GM19351 (cell line): ENCODE measurements at regions not wholly inside any gene's neighbourhood (a gene's known extent, or its start where the extent isn't known, plus 50 kb on each side); places are given as distances from the start of the nearest gene placed in this dataset.
"Not testable (repeated sequence)": the region's sequence is repeated elsewhere in the genome, so short reads cannot be mapped to it uniquely, and the experiment has no call there.

Experiments used
- ATAC-seq: cut with Tn5 transposase; IDR thresholded peaks from one replicate; pipeline ENCODE4 v1.9.1; 2021; ENCODE audit warnings: mild to moderate bottlenecking, moderate library complexity; ENCODE audit not compliant: unreplicated experiment

- ATAC-seq, result no peak
Measured at GRCh38 chr18:10164271-10165071, 250.7 kb downstream of the VAPA start.

GRCh38 chr18:10166164-10166807, 252.5 kb downstream of the VAPA start:
- no peak for ATAC-seq

- ATAC-seq, result no peak
Measured at GRCh38 chr18:10167759-10168158, 253.9 kb downstream of the VAPA start.

- ATAC-seq, result no peak
Measured at GRCh38 chr18:10168477-10168876, 254.7 kb downstream of the VAPA start.

- ATAC-seq, result no peak
Measured at GRCh38 chr18:10169064-10169562, 255.3 kb downstream of the VAPA start.

GRCh38 chr18:10169814-10170213, 256.0 kb downstream of the VAPA start:
- no peak for ATAC-seq

GRCh38 chr18:10170375-10170774, 256.6 kb downstream of the VAPA start:
- ATAC-seq, result no peak

GRCh38 chr18:10175333-10175732, 261.5 kb downstream of the VAPA start:
- ATAC-seq, result not testable (repeated sequence)

- ATAC-seq, result not testable (repeated sequence)
Measured at GRCh38 chr18:10179326-10179725, 265.5 kb downstream of the VAPA start.

- ATAC-seq, result no peak
Measured at GRCh38 chr18:10182009-10182624, 268.3 kb downstream of the VAPA start.

- no peak for ATAC-seq
Measured at GRCh38 chr18:10184776-10185175, 269.7 kb upstream of the APCDD1 start.

- ATAC-seq, result no peak
Measured at GRCh38 chr18:10188971-10189810, 265.2 kb upstream of the APCDD1 start.

GRCh38 chr18:10190564-10190963, 263.9 kb upstream of the APCDD1 start:
- no peak for ATAC-seq

- ATAC-seq, result no peak
Measured at GRCh38 chr18:10193444-10193843, 261.0 kb upstream of the APCDD1 start.

GRCh38 chr18:10194592-10194991, 259.8 kb upstream of the APCDD1 start:
- no peak for ATAC-seq

GRCh38 chr18:10195529-10195928, 258.9 kb upstream of the APCDD1 start:
- ATAC-seq, result no peak

- ATAC-seq, result no peak
Measured at GRCh38 chr18:10197097-10197496, 257.3 kb upstream of the APCDD1 start.

GRCh38 chr18:10201226-10201625, 253.2 kb upstream of the APCDD1 start:
- no peak for ATAC-seq

GRCh38 chr18:10201659-10202058, 252.8 kb upstream of the APCDD1 start:
- no peak for ATAC-seq

- ATAC-seq, result no peak
Measured at GRCh38 chr18:10202845-10203321, 251.6 kb upstream of the APCDD1 start.

GRCh38 chr18:10205151-10205550, 249.3 kb upstream of the APCDD1 start:
- ATAC-seq, result no peak
